ENCODE measurements at regions not wholly inside any gene's neighbourhood (a gene's known extent, or its start where the extent isn't known, plus 50 kb on each side); places are given as distances from the start of the nearest gene placed in this dataset.
"Not testable (repeated sequence)": the region's sequence is repeated elsewhere in the genome, so short reads cannot be mapped to it uniquely, and the experiment has no call there.

- Histone ChIP-seq H3K9me3 (ENCODE audit: control insufficient read depth, low read length) (no peaks in the 10 kb centered on the region), H3K36me3 (ENCODE audit: control insufficient read depth, insufficient read depth, low read length) (no peaks in the 10 kb centered on the region), H3K4me3 (ENCODE audit: insufficient read depth, low read depth, low read length) (no peak overlapping the region), H3K27me3 (ENCODE audit: control insufficient read depth, insufficient read depth, low read length, poor library complexity, severe bottlenecking) (no peaks in the 10 kb centered on the region), H3K27ac (ENCODE audit: insufficient read depth, low read depth, low read length, poor library complexity, severe bottlenecking) (no peak overlapping the region), H3K4me1 (ENCODE audit: control insufficient read depth, insufficient read depth, low read length) (no peaks in the 10 kb centered on the region)
Observed at GRCh38 chr13:59392328-59392727, 771.4 kb downstream of the DIAPH3 start.

GRCh38 chr13:59394496-59394895 lies 769.2 kb downstream of the DIAPH3 start:
- H3K9me3 ChIP-seq (ENCODE audit: control insufficient read depth, low read length) = no peaks in the 10 kb centered on the region
- 85% methylated on average over 2 of the region's 2 CpGs for WGBS, 2 experiments

GRCh38 chr13:59398127-59398526 lies 765.6 kb downstream of the DIAPH3 start:
- Histone ChIP-seq H3K9me3 (ENCODE audit: control insufficient read depth, low read length) (peaks cover under 1% of the 10 kb centered on the region), H3K27me3 (ENCODE audit: control insufficient read depth, insufficient read depth, low read length, poor library complexity, severe bottlenecking) (no peaks in the 10 kb centered on the region), H3K4me3 (ENCODE audit: insufficient read depth, low read depth, low read length) (no peak overlapping the region), H3K27ac (ENCODE audit: insufficient read depth, low read depth, low read length, poor library complexity, severe bottlenecking) (no peak overlapping the region), H3K4me1 (ENCODE audit: control insufficient read depth, insufficient read depth, low read length) (no peaks in the 10 kb centered on the region), H3K36me3 (ENCODE audit: control insufficient read depth, insufficient read depth, low read length) (no peaks in the 10 kb centered on the region)
- WGBS, 2 experiments = 84 to 93% methylated on average over 3 of the region's 3 CpGs

More at GRCh38 chr13:59394496-59394895, 769.2 kb downstream of the DIAPH3 start:
- Histone ChIP-seq H3K36me3 (ENCODE audit: control insufficient read depth, insufficient read depth, low read length) (no peaks in the 10 kb centered on the region), H3K27me3 (ENCODE audit: control insufficient read depth, insufficient read depth, low read length, poor library complexity, severe bottlenecking) (no peaks in the 10 kb centered on the region), H3K4me1 (ENCODE audit: control insufficient read depth, insufficient read depth, low read length) (no peaks in the 10 kb centered on the region), H3K27ac (ENCODE audit: insufficient read depth, low read depth, low read length, poor library complexity, severe bottlenecking) (no peak overlapping the region), H3K4me3 (ENCODE audit: insufficient read depth, low read depth, low read length) (no peak overlapping the region)

- H3K27me3 ChIP-seq (ENCODE audit: control insufficient read depth, insufficient read depth, low read length, poor library complexity, severe bottlenecking) = no peaks in the 10 kb centered on the region
- no peaks in the 10 kb centered on the region for H3K4me1 ChIP-seq (ENCODE audit: control insufficient read depth, insufficient read depth, low read length)
- peaks cover 3% of the 10 kb centered on the region for H3K9me3 ChIP-seq (ENCODE audit: control insufficient read depth, low read length)
- 88 to 94% methylated on average over 3 to 4 of the region's 4 CpGs for WGBS, 2 experiments
- H3K36me3 ChIP-seq (ENCODE audit: control insufficient read depth, insufficient read depth, low read length) = no peaks in the 10 kb centered on the region
- H3K27ac ChIP-seq (ENCODE audit: insufficient read depth, low read depth, low read length, poor library complexity, severe bottlenecking) = no peak overlapping the region
- H3K4me3 ChIP-seq (ENCODE audit: insufficient read depth, low read depth, low read length) = no peak overlapping the region
Observed at GRCh38 chr13:59398661-59399060, 765.1 kb downstream of the DIAPH3 start.

GRCh38 chr13:59399513-59399912 lies 764.2 kb downstream of the DIAPH3 start:
- peaks cover 3% of the 10 kb centered on the region for H3K9me3 ChIP-seq (ENCODE audit: control insufficient read depth, low read length)
- no peak overlapping the region for H3K27ac ChIP-seq (ENCODE audit: insufficient read depth, low read depth, low read length, poor library complexity, severe bottlenecking)
- no peaks in the 10 kb centered on the region for H3K27me3 ChIP-seq (ENCODE audit: control insufficient read depth, insufficient read depth, low read length, poor library complexity, severe bottlenecking)
- H3K4me1 ChIP-seq (ENCODE audit: control insufficient read depth, insufficient read depth, low read length) = no peaks in the 10 kb centered on the region
- H3K4me3 ChIP-seq (ENCODE audit: insufficient read depth, low read depth, low read length) = no peak overlapping the region
- H3K36me3 ChIP-seq (ENCODE audit: control insufficient read depth, insufficient read depth, low read length) = no peaks in the 10 kb centered on the region

- Histone ChIP-seq H3K4me1 (ENCODE audit: control insufficient read depth, insufficient read depth, low read length) (peaks cover 12% of the 10 kb centered on the region), H3K27me3 (ENCODE audit: control insufficient read depth, insufficient read depth, low read length, poor library complexity, severe bottlenecking) (no peaks in the 10 kb centered on the region), H3K36me3 (ENCODE audit: control insufficient read depth, insufficient read depth, low read length) (no peaks in the 10 kb centered on the region), H3K4me3 (ENCODE audit: insufficient read depth, low read depth, low read length) (no peak overlapping the region), H3K9me3 (ENCODE audit: control insufficient read depth, low read length) (peaks cover 3% of the 10 kb centered on the region), H3K27ac (ENCODE audit: insufficient read depth, low read depth, low read length, poor library complexity, severe bottlenecking) (no peak overlapping the region)
Observed at GRCh38 chr13:59404331-59404730, 759.4 kb downstream of the DIAPH3 start.

- peaks cover 20% of the 10 kb centered on the region for H3K4me1 ChIP-seq (ENCODE audit: control insufficient read depth, insufficient read depth, low read length)
- not testable (repeated sequence) for H3K4me3 ChIP-seq (ENCODE audit: insufficient read depth, low read depth, low read length); H3K9me3 ChIP-seq (ENCODE audit: control insufficient read depth, low read length); H3K27ac ChIP-seq (ENCODE audit: insufficient read depth, low read depth, low read length, poor library complexity, severe bottlenecking); H3K36me3 ChIP-seq (ENCODE audit: control insufficient read depth, insufficient read depth, low read length); H3K27me3 ChIP-seq (ENCODE audit: control insufficient read depth, insufficient read depth, low read length, poor library complexity, severe bottlenecking)
- 93 to 97% methylated on average over 2 of the region's 2 CpGs for WGBS, 2 experiments
Observed at GRCh38 chr13:59407251-59407650, 756.5 kb downstream of the DIAPH3 start.

- H3K4me3 ChIP-seq (ENCODE audit: insufficient read depth, low read depth, low read length) = no peak overlapping the region
- H3K36me3 ChIP-seq (ENCODE audit: control insufficient read depth, insufficient read depth, low read length) = no peaks in the 10 kb centered on the region
- no peaks in the 10 kb centered on the region for H3K27me3 ChIP-seq (ENCODE audit: control insufficient read depth, insufficient read depth, low read length, poor library complexity, severe bottlenecking)
- H3K4me1 ChIP-seq (ENCODE audit: control insufficient read depth, insufficient read depth, low read length) = peaks cover 20% of the 10 kb centered on the region
- 90 to 93% methylated on average over 5 of the region's 5 CpGs for whole genome bisulfite sequencing, 2 experiments
- H3K27ac ChIP-seq (ENCODE audit: insufficient read depth, low read depth, low read length, poor library complexity, severe bottlenecking) = no peak overlapping the region
- H3K9me3 ChIP-seq (ENCODE audit: control insufficient read depth, low read length) = no peaks in the 10 kb centered on the region
Observed at GRCh38 chr13:59408738-59409137, 755.0 kb downstream of the DIAPH3 start.

GRCh38 chr13:59409211-59409610 lies 754.5 kb downstream of the DIAPH3 start:
- WGBS, 2 experiments = 17 to 27% methylated on average over 2 of the region's 2 CpGs
- Histone ChIP-seq H3K4me3 (ENCODE audit: insufficient read depth, low read depth, low read length) (no peak overlapping the region), H3K36me3 (ENCODE audit: control insufficient read depth, insufficient read depth, low read length) (no peaks in the 10 kb centered on the region), H3K4me1 (ENCODE audit: control insufficient read depth, insufficient read depth, low read length) (peaks cover 20% of the 10 kb centered on the region), H3K9me3 (ENCODE audit: control insufficient read depth, low read length) (no peaks in the 10 kb centered on the region), H3K27me3 (ENCODE audit: control insufficient read depth, insufficient read depth, low read length, poor library complexity, severe bottlenecking) (no peaks in the 10 kb centered on the region), H3K27ac (ENCODE audit: insufficient read depth, low read depth, low read length, poor library complexity, severe bottlenecking) (peak overlapping the region; percentile 69)

- Histone ChIP-seq H3K36me3 (ENCODE audit: control insufficient read depth, insufficient read depth, low read length) (no peaks in the 10 kb centered on the region), H3K4me1 (ENCODE audit: control insufficient read depth, insufficient read depth, low read length) (peaks cover 20% of the 10 kb centered on the region), H3K27me3 (ENCODE audit: control insufficient read depth, insufficient read depth, low read length, poor library complexity, severe bottlenecking) (no peaks in the 10 kb centered on the region), H3K9me3 (ENCODE audit: control insufficient read depth, low read length) (no peaks in the 10 kb centered on the region), H3K27ac (ENCODE audit: insufficient read depth, low read depth, low read length, poor library complexity, severe bottlenecking) (peak overlapping the region; percentile 69), H3K4me3 (ENCODE audit: insufficient read depth, low read depth, low read length) (no peak overlapping the region)
- 18 to 19% methylated on average over 6 of the region's 8 CpGs for WGBS, 2 experiments
Observed at GRCh38 chr13:59409634-59410200, 754.0 kb downstream of the DIAPH3 start.

- Histone ChIP-seq H3K4me3 (ENCODE audit: insufficient read depth, low read depth, low read length) (no peak overlapping the region), H3K9me3 (ENCODE audit: control insufficient read depth, low read length) (no peaks in the 10 kb centered on the region), H3K27ac (ENCODE audit: insufficient read depth, low read depth, low read length, poor library complexity, severe bottlenecking) (no peak overlapping the region), H3K36me3 (ENCODE audit: control insufficient read depth, insufficient read depth, low read length) (no peaks in the 10 kb centered on the region), H3K4me1 (ENCODE audit: control insufficient read depth, insufficient read depth, low read length) (peaks cover 22% of the 10 kb centered on the region), H3K27me3 (ENCODE audit: control insufficient read depth, insufficient read depth, low read length, poor library complexity, severe bottlenecking) (no peaks in the 10 kb centered on the region)
Observed at GRCh38 chr13:59413126-59413525, 750.6 kb downstream of the DIAPH3 start.

Measured in ectodermal cell (in vitro differentiated cells).